GM10266 (cell line): ENCODE measurements at regions not wholly inside any gene's neighbourhood (a gene's known extent, or its start where the extent isn't known, plus 50 kb on each side); places are given as distances from the start of the nearest gene placed in this dataset.

Experiments used
- DNase-seq: peaks from one replicate; pipeline ENCODE4 v3.0.0; 2012; ENCODE audit errors: extremely low spot score
- CTCF ChIP-seq: IDR thresholded peaks from 2 replicates; pipeline ENCODE4 v1.5.1; 2012; ENCODE audit warnings: mild to moderate bottlenecking, low read depth; ENCODE audit not compliant: control insufficient read depth, insufficient read depth; ENCODE audit errors: missing control alignments

- DNase-seq, result no peak
- no peak for TF ChIP-seq CTCF
Observed at GRCh38 chrX:18051690-18052089, 169.0 kb downstream of the BEND2 start.

GRCh38 chrX:18047491-18047890 is 173.2 kb downstream of the BEND2 start:
- TF ChIP-seq CTCF, result no peak
- no peak for DNase-seq

GRCh38 chrX:18045436-18045835 is 175.2 kb downstream of the BEND2 start:
- TF ChIP-seq CTCF, result no peak
- DNase-seq, result no peak

- DNase-seq, result no peak
- no peak for TF ChIP-seq CTCF
Observed at GRCh38 chrX:18042776-18043175, 177.9 kb downstream of the BEND2 start.

GRCh38 chrX:18041656-18042055 is 179.0 kb downstream of the BEND2 start:
- TF ChIP-seq CTCF, result no peak
- no peak for DNase-seq

- TF ChIP-seq CTCF, result no peak
- DNase-seq, result no peak
Observed at GRCh38 chrX:18039023-18039422, 177.9 kb upstream of the RAI2 start.

- DNase-seq, result no peak
- no peak for TF ChIP-seq CTCF
Observed at GRCh38 chrX:18036394-18036793, 175.3 kb upstream of the RAI2 start.
